HuH-7.5 (cell line): ENCODE measurements at regions not wholly inside any gene's neighbourhood (a gene's known extent, or its start where the extent isn't known, plus 50 kb on each side); places are given as distances from the start of the nearest gene placed in this dataset.

Experiments
- DNase-seq: peaks from one replicate; pipeline ENCODE4 v3.0.0; 2011; ENCODE audit warnings: low spot score

DNA sequence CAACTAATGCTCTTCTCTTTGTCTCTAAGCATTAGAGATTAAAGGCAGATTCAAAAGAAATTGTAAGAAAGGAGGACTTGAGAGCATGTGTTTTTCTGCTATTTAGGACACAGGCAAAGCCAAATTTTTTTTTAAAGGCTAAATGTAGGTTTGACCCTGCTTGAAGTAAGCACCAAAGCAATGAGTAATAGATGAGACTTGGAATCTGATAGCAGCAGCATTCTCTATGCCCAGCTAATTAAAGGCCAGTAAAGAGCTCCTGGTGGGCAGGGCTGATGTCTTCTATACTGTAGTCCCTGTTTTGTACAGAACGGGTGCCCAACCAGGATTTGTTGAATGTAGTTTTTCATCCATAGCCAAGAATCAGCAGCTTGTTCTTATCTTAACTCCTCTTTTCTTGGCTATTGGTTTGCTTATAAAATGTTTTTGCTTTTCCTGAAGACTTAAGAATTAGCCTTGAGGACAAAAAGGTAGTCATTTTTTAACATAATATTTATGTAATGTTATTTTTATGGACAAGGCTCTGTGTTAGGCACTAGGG, 179.6 kb downstream of the LMO4 start:
- no peak for DNase-seq

GRCh38 chr1:87510540-87510939, 181.9 kb downstream of the LMO4 start:
- no peak for DNase-seq

DNA sequence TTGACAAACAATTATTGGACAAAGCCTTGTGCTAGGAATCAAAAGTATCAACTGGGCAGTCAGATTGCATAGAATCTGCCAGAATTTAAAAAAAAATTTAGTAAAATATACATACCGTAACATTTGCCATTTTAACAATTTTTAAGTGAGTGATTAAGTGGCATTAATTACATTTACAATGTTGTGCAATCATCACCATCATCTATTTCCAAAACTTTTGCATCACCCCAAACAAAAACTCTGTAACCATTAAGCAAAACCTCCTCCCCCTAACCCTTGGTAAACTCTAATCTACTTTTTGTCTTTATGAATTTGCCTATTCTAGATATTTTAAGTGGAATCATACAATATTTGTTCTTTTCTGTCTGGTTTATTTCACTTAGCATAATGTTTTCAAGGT, 182.8 kb downstream of the LMO4 start:
- DNase-seq: no peak

- no peak for DNase-seq
Measured at GRCh38 chr1:87512431-87512830, 183.8 kb downstream of the LMO4 start.

GRCh38 chr1:87513255-87513654, 184.6 kb downstream of the LMO4 start:
- no peak for DNase-seq

DNA sequence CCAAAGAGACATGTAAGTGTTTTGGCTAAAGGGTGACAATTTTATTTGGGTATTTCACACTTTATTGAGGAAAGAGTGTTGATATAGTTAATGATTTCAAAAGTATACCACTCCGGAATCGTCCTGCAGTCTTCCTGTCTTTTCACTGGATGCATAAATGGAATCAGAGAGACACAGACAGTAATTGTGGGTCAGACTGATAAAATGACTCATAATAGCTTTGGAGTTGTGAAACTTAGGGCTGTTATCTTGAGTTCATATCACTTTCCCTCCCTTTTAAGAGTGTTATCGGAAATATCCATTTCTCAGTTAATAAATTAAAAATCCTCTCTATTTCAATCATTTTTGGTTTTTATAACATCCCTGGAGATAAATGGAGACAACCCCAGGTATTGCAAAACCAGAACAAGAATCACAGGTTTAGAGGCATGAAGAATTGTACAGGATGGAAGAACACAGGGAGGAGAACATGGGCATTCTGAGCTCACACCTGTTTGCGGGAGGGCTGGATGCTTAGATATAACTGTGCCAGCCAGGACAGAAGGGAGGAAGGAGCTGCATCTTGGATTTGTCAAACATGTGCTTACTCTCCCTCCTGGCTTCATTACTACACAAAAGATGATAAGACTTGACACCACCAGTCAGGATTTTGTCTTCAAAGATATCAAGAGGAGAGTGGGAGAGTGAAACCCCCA, 185.4 kb downstream of the LMO4 start:
- DNase-seq: no peak

DNA sequence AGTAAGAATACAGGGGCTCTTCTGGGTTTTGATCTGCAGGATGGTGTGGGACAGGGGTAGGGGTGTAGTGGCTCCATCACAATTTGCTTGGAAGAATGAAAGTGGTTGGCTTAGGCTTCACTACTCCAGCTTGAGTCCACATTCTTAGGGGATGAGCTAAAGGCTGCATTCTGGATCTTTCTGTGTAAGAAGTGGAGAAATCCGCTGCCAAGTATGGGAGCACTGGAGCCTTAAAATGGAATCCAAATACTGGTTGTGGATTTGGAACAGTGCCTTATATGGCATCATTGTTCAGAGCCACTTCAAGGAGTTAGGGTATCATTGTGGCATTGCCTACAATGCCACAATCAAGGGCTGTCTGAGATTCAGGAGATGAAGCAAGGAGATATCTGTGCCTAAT, 187.1 kb downstream of the LMO4 start:
- DNase-seq: no peak

DNA sequence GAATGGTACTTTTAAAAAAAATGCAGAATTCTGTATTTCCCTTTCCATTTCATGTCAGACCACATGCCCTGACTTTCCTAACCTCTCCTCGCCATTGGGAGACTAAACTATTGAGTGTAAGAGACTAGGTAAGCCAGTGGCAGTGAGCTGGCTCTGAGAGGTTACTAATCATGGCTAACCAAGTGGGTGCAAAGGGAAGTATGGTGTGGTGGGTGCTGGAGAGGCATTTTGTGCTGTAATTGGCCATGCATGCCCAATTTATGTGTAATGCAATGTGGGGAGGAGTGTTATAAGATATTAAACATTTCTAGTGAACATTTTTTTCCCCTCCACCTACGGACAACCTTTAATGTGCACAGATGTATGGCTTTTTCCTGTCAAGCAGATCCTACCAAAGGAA, 190.1 kb downstream of the LMO4 start:
- DNase-seq: no peak

DNA sequence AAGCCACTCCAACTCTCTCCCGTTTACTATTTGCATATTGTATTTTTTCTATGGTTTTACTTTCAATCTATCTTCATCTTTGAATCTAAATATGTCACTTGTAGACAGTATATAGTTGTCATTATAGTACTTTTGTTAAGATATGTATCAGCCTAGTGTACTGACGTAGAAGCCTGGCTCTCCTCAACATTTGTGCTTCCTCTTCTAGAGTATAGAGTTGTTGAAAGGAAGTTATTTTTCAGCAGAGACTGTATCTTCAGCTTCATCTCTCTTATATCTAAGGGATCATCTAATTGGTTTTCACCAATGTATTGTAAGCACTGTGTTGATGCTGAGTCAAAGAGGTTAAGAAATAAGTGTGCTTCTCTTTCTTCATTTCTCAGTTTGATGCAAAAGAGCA, 192.8 kb downstream of the LMO4 start:
- DNase-seq: no peak

DNA sequence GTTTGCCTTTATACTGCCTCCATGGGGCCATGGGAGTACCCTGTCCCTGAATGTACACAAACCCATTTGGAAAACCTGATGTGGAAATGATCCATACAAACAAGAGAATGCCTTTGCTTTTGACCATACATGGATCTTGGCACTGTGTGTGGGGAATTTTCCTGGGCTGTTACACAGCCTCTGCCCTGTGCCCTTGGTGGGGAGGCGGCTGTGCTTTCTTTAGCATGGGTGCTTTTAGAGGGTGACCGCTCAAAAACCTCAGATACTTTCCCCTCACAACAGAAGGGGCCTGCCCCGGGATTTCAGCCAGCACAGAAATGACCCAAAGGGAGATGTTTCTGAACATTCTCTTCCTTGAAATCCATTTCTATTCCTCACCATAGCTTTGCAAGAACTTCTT, 194.8 kb downstream of the LMO4 start:
- no peak for DNase-seq

DNA sequence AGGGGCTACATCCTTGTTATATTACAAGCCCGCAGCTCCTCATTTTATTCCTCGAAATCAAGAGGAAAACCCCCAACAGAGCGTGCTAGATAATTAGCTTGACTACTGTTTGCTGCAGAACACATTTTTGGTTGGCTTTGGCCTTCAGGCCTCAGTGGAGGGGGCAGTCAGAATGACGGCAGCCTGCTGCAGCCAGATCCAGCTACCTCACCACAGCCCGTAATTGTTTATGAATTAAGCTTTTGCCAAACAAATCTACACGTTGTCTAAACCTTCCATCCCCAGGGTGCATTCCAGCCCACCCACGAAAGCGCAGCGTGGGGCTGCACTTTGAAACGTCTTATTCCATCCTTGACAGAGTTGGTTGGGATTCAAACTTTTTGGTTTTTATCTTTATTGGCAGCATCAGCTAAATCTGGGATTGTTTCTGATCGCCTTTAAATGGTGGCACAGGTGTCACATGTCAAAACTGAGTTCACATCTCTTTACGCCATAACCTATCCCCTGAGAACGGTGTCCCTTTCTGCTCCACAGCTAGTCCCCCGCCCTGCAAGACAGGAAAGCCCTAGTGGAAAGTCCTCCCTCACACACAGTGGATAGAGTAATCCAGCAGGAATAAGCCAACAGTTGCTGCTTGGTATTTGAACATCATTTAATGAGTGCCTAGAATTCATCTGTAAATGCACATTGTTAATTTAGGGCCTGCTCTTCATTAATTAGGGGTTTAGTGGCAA, 195.5 kb downstream of the LMO4 start:
- no peak for DNase-seq

- no peak for DNase-seq
Measured at GRCh38 chr1:87528754-87529517, 200.3 kb downstream of the LMO4 start.

- DNase-seq: no peak
Measured at GRCh38 chr1:87530042-87530807, 201.5 kb downstream of the LMO4 start.

- no peak for DNase-seq
Measured at GRCh38 chr1:87535551-87535950, 206.9 kb downstream of the LMO4 start.

- no peak for DNase-seq
Measured at GRCh38 chr1:87539147-87539546, 210.5 kb downstream of the LMO4 start.

- DNase-seq: no peak
Measured at GRCh38 chr1:87542697-87543096, 214.0 kb downstream of the LMO4 start.

DNA sequence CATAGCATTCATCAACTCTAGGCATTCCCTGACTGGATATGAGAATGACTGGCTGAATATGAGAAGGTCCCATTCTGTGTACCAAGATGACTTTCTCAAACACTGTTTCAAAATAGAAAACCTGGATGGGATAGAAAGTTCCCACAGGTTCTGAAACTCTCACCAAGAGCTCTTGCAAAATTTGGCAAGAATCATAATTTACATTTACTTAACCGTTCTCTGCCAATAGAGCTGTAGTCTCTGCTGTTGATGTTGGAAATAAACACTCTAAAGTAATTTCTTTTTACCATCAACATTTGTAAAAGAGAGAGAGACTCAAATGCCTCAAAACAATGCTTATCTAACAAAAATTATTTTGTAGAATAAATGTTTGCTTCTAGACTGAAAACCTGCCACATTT, 221.1 kb downstream of the LMO4 start:
- DNase-seq: no peak

- no peak for DNase-seq
Measured at GRCh38 chr1:87553511-87553910, 224.8 kb downstream of the LMO4 start.

DNA sequence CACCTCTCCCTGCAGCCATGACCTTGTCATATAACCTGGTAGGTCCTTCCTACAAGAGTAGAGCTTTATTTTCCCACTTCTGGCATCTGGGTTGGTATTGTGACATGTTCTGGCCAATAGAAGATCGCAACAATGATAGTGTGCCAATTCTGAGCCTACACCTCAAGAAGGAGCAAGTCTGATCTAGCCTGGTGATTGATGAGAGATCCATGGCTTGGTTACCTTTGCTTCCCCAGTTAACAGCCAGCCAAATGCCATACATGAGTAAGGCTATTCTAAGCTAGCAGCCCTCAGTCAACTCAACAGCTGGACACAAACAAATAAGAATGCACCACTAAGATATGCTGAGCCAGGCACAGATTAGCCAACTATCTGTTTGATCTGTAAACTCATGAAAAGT, 226.7 kb downstream of the LMO4 start:
- DNase-seq: no peak

DNA sequence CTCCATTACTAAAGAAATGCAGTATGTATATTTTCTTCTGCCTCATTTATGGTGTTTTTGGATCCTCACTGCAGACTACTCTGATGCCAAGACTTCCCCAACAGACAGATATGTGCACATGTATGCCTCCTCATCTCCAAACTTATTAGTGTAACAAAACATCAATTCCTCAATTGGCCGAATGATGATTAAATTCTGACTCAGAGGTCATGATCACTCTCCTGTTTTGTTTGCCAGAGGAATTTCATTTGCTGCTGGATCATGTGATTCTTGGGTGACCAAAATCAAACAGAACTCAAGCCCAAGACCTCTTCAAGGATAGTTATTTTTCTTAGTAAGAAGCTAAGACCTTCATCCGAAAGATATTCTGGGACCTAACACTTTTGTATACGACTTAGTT, 227.6 kb downstream of the LMO4 start:
- DNase-seq: no peak

DNA sequence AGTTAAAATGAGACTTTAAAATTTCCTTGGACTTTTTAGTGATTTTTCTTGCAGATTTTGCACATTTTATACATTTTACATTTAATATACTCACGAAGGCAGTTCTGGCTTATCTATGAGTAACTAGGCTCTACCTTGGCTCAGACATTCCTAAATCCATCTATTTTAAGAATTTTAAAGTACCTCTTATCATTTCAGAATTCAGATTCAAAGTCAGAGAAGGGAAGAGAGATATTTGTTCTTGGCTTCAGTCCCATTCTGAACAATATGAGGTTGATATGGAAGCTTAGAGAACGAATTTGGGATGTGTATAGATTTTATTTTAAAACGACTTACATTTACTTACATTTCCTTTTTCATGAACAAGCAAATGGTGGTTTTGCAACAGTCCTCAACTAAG, 230.2 kb downstream of the LMO4 start:
- no peak for DNase-seq

DNA sequence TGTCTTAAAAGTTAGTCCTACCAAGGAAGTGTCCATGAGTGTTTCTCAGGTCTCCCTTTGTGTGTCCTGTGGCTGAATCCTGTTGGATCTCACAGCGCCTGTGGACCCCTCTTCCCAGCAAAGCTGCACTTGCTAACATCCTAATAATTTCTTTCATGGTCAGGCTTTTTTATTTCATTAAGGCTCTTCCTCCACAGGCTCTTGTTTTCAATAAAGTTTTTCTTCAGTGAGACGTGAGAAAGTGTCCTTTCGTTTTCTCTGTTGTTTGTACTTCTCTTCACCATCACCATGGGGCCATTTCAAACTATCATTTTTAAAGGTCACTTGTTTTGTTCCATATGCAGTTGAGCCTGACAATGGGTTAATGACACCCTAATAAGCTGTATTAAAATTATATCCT, 231.5 kb downstream of the LMO4 start:
- no peak for DNase-seq
